Stimulated activated CD8-positive, alpha-beta memory T cell treated with anti-CD3 and anti-CD28 coated beads, Interleukin-15, amount 100 ng/mL, for 4 hours (primary cell): ENCODE measurements at regions not wholly inside any gene's neighbourhood (a gene's known extent, or its start where the extent isn't known, plus 50 kb on each side); places are given as distances from the start of the nearest gene placed in this dataset.
"Not testable (repeated sequence)": the region's sequence is repeated elsewhere in the genome, so short reads cannot be mapped to it uniquely, and the experiment has no call there.

Experiments
- DNase-seq, 2 donors: peaks; one replicate each; pipeline ENCODE4 v3.0.0-alpha.2; 2020; ENCODE audit warnings: low read depth in 2 of 2

DNA sequence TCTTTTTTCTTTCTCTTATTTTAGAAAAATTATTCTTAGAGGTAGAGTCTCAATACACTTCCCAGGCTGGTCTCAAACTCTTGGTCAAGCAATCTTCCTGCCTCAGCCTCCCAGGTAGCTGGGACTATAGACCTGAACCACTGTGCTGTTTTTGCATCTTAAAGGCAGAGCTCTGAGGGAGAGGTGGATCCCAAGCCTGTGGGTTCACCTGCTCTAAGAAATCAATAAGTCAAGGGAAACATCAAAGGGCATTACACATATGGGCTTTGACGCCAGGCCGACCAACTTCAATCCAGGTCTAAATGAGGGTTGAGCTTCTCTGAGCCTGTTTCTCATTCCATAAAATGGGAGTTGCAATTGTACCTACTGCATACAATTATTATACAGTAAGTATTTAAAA is 223.9 kb downstream of the LY86 start:
- DNase-seq, result no peak

DNA sequence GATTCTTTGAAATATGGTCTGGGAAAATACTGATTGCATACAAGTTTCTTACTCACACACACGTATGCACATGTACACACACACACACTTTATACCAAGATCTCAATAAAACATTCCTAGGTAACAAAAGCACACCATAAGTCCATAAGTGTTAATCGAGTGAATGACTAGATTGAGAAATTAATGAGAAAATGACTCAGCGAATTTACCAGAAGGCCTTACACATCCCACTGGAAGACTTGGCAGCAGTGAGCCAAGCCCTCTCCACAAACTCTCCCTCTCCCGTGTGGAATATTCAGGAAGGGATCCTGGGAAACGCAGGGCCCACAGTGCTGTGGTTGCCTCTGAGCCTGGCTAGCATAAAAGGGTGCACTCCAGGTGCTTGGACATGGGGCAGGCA is 227.2 kb downstream of the LY86 start:
- DNase-seq, result no peak

DNA sequence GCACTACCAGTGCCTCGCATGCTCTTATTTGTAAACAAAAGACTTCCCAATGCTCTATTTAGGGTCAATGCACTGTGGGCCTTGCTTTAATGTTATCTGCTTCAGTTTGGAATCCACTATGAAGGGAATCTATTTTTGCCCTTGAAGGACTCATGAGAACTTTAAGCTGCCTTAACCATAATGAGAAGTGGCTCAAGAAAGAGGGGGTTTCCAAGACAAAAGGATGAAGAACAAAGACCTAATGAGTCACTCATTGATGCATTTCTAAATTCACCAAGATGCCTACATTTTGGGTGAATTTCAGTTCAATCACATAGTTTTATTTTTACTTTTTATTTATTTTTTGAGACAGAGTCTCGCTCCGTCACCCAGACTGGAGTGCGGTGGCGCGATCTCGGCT is 228.2 kb downstream of the LY86 start:
- DNase-seq, result no peak

DNA sequence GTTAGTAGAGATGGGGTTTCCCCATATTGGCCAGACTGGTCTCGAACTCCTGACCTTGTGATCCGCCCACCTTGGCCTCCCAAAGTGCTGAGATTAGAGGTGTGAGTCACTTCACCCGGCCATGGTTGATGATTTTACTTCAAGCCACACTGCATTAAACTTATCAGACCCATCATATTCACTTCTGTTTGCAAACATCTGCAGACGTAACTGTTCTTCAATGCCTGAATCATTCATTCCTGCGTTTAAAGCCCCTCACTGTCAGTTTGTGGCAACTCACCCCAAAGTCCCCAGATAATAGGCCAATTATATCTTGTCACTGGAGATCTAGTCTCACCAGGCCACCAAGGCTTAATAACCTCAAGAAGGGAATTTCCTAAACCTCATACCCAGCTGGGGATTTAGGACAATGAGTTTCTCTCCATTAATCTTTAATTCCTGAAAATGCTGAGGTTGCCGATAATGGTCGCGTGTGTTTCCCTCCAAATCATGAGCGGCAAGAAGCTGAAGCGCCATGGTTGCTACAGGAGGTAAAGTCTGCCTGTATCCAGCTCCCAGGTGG is 229.6 kb downstream of the LY86 start:
- no peak for DNase-seq

DNA sequence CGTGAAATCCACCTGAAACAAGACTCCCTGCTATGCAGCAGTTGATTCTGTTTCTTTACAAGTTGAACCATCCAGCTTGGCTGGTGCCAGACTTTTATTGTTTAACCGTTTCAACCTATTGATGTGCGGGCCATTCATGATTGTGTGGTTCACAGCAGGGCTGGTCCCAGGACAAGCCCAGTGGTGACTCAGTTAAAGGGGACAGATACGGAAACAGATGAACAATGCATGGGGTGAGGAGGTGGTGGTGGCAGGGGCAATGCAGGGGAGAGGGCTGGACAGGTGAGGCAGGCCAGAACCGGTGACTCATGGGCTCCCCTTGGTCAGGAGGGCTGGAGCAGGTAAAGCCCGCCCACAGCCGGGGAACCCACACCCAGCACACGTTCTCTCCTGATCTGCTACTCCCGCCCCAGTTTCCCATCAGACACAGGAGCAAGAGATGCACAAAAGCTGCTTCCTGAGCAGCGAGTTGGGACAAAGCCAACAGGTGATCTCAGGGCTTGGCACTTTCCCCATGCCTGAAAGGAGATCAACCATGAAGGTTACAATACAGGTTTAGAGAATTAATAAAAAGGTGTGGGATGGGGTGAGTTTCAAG is 232.2 kb downstream of the LY86 start:
- no peak for DNase-seq

DNA sequence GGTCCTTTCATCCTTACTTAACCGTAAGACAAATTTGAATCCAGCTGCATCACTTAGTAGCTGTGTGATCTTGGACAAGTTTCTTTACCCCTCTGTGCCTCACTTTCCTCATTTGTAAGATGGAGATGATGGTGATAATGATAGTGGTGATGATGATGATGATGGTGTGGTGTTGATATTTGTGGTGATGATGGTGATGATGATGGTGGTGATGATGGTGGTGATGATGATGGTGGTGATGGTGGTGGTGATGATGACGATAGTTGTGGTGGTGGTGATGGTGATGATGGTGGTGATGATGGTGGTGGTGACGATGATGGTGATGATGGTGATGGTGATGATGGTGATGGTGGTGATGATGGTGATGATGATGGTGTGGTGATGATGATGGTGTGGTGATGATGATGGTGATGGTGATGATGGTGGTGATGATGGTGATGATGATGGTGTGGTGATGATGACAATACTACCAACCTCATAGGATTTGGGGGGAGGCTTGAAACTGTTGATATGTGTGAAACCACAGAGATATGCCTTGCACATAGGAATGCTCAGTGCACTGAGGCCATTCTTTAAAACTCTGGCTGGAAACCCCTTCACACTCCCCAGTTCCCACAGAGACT is 233.2 kb downstream of the LY86 start:
- DNase-seq, result no peak

DNA sequence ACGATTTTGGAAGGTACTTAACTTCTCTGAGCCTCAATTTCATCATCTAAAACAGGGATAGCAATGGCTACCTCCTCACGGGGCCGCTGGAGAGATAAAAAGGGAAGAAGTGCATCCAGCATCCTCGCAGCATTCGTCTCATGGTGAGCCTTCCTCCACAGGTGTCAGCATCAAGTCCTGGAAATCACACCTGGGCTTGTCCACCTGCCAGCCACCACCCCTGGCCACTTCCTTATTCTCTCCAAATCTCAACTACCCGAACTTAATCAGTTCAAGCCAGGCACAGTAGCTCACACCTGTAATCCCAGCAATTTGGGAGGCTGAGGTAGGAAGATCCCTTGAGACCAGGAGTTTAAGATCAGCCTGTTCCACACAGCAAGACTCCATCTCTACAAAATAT is 234.5 kb downstream of the LY86 start:
- DNase-seq, result no peak

DNA sequence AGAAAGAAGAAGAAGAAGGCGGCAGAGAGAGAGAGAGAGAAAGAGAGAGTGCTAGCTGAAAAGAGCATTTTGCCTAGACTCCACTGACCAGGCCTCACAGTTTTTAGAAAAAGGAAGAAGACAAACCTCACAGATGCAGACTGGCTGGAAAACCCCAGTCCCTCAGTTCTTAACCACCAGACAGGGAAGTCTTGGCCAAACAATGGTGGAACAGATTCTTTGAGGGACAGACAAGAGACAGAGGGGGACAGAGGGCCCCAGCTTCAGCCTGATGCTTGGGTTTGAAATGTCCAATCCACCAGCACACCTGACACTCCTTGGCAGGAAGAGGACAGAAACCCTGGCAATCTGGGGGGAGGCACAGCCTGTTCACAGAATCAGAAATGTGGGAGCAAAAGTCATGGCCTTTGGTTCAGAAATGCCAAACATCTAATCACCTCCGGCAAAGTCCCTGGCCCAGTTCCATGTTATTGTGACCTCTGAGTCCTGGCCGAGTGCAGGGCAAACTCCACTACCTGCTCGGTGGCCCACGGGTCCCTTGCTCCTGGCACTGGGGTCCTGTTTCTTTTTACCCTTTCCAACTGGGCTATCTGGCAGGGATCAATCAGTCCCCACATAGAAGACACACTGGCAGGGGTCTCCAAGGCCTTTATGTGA is 235.2 kb downstream of the LY86 start:
- no peak for DNase-seq

DNA sequence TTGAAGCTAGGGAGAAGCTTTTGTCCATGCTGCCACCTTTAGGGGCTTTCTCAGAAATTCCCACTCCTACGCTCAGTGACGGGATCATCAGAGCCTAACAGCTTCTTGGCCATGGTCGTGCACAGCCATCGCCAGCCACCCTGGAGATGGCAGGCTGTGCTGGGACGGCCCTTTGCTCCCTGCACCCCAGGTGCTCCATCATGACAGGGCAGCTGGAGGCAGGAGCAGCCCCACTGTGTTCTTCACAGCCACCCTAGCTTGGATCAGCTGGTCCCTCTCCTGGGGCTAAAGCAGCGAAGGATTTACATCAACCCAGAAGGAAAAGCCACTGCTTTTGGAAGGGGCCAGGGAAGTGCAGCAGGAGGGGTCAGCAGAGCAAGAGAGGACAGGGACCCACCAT is 235.9 kb downstream of the LY86 start:
- no peak for DNase-seq

DNA sequence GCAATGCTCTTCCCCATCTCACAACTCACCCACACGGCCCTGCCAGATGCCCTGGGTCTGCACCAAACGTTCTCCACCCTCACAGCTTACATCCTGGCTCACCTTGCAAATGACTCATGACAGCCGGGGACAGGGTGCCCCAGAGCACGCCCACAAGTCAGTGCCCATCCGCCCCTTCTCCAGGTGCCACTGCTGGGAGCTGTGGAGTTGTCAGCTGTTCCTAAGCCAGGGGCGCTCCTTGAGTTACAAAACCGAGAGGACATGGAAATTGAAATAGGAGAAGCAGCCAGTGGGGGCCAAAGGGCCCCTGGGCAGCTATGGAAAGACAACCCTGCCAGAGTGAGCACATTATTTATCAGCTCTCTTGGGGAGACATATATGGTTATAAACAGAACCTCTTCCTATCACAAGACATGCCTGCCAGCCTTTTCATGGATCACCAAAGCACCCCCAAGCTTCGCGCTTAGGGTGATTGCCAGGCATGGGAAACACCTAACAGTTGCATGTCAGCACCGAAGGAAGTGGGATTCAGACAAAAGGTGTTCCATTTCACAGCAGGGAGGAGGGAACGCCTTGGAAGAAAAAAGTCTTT is 236.8 kb downstream of the LY86 start:
- DNase-seq, result no peak

DNA sequence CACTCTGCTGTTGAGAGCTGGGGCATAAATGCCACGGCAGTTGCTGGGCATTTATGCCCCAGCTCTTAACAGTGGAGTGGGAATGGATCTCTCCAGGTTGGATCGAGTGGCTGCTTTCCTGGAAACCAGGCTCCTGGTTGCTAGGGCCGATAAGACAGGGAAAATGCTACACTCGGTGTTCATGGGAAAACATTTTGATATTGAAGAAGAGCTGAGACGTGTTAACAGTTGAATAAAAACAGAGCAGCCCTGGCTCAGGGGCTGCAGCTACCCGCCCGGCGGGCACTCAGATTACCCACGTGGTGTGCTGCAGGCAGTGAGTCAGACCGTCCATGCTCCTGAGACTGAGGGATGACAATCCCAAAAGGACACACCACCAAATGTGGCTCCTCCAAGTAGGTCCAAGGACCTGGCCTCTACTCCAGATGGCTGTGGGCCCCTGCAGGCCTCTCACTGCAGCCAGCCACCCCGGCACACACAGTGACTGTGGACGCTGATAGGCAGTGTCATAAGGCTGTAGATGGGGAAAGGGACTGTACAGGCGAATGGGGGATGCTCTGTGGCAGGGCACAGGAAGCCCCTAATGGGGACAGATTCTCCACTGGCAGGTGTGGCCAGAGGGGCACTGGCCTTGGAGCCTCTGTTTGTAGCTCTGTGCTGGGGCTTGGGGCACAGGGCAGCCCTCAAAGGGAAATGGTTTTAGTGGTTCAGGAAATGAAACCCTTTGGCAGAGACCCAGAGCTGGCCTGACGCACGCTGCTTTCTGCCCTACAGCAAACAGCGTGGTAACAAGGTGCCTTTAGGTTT is 237.8 kb downstream of the LY86 start:
- DNase-seq, result no peak

DNA sequence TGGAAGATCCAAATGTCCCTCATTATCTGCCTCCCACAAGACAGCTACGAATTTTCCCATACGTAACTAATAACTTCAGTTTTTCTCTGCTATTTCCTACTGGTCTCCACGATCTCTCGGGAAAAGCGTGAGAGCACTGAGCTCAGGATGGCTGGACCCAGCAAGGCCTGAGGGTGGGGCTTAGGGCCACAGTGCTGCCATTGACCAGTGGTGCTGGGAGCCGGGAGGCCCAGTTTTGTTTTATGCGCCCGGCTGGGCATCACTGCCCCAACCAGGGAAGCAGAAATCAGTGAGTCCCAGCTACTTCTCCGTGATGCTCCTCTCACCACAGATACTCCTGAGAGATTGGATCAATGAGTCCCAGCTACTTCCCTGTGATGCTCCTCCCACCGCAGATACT is 238.4 kb downstream of the LY86 start:
- no peak for DNase-seq

DNA sequence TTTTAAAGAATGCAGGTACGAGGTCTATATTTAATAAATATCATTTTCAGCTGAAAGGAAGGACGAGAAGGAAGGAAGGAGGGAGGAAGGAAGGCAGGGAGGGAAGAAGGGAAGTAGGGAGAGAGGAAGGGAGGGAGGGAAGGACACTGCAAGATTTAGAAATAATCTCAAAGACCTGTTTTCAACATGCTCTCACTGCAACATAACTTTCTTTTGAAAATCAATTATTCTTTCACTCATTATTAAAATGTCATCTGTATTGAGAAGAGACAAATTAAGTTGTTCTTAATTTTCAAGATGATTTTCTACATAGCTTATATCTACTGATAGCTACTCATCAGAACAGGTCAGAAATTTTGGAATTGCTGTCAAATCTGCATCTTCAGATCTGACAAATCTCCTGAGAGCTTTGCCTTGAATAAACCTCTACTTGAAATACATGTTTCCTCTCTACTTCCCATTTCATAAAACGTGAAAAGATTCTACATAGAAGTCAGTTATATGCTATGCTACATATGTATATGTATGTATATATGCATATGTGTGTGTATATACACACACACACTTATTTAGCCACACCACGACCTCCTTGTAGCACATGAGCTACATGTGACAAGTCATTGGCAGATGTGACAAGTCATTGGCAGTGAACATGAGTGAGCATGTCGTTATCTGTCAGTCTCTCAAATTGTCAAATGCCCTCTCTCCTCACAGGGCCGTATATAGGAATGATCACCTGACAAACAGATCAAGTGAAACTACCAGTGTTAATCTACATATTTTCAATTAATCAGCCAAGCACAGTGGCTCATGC is 241.6 kb downstream of the LY86 start:
- no peak for DNase-seq

DNA sequence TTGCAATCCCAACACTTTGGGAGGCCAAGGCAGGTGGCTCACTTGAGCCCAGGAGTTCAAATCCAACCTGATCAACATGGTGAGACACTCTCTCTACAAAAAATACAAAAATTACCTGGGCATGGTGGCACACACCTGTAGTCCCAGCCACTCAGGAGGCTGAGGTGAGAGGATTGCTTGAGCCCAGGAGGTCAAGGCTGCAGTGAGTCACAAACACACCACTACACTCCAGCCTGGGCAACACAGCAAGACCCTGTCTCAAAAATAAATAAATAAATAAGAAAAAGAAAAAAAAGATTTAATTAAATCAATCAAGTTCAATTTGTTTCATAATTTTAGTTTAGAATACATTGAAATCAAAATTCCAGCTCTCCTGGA is 242.2 kb downstream of the LY86 start:
- DNase-seq, result not testable (repeated sequence)

DNA sequence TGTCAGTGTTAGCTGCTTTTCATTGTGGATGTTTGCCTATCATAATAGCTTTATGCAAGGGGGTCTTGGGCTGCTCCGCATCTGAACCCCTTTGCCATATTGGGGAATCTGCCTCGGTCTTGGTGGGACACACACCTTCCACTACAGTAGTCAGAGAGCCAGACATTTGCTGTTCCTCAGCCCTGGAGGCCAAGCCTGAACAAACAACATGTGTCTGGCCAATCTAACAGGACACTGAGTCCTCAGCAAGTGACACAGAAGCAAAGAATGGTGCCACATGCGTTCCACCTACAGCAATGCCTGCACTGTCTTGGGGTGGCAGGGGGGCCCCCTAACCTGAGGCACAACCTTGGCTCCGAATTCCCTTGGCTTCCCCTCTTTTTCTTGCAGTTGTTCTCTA is 243.9 kb downstream of the LY86 start:
- DNase-seq, result no peak

DNA sequence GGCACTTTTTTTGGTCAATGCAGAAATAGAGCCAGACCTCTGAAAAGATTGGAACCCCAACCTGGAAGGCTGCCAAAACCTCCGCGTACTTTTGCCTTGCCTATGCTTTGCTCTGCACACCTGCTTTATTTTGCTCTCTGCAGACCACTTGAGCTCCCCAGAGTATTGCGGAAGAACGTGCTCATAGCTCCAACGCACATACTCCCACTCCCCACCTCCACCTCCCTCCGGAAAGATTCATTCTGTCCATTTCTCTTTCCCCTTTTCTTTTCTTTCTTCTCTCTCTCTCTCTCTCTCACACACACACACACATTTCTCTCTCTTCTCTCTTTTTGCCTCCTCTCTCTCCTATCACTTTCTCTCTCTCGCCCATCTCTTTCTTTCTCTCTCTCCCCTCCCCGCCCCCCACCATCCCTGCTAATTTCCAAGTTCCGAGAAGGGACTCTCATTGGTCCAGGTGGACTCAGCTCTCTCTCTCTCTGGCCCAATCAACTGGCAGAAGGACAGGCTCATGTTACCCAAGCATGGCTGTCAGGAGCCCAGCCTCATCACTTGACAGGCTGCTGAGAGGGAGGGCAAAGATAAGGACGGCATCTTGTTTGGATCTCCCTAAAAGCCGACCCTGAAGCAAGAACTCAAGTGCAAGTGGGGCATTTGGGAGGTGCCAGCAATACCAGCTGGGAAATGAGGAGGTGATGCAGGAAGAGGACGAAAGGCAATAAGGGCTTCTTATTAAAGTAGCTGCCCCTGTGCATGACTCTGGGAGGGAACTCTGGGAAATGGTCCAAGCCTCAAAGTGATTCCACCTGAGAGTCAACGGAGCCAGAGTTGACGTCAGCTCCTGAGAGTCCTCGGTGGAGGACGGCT is 246.1 kb downstream of the LY86 start:
- no peak for DNase-seq

DNA sequence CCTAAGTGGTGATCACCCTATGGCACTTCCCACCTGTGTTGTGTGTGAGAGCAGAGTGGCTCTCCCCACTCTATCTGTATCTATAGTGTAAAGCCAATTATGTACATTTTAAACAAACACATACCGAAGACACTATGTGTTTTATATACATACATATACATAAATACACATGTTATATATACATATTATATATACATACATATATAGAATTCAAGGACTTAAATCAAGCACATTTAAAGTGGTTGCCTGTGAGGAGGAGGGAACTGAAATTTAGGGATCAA is 246.6 kb downstream of the LY86 start:
- DNase-seq, result no peak

DNA sequence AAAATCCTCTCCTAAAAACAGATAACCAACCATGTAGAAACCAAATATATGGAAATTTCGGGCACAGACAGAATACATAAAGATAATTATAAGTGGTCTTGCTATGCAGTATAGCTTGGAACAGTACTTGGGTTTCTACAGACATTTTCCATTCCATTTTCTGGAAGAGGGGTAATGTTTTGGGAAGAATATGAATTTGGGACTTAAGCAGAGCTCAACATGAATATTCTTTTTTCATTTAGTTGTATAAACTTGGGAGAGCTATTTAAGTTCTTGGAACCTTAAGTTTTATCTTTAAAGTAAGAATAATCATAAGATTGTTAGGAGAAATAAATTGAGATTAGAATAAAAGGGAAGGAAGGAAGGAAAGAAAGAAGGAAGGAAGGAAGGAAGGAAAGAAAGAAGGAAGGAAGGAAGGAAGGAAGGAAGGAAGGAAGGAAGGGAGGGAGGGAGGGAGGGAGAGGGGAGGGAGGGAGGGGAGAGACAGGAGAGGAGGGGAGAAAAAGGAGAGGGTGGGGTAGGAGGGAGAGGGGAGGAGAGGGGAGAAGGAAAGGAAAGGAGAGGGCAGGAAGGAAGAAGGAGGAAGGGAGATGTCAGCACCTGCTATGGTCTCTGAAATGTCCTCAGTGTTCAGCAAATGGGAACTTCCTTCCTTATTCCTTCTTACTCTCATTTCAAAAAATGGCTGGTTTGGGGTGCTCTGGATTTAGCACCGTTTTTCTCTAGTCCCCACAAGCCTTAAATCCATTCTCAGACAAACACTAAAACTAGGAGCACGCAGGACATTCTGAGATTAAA is 248.3 kb downstream of the LY86 start:
- DNase-seq, result no peak

DNA sequence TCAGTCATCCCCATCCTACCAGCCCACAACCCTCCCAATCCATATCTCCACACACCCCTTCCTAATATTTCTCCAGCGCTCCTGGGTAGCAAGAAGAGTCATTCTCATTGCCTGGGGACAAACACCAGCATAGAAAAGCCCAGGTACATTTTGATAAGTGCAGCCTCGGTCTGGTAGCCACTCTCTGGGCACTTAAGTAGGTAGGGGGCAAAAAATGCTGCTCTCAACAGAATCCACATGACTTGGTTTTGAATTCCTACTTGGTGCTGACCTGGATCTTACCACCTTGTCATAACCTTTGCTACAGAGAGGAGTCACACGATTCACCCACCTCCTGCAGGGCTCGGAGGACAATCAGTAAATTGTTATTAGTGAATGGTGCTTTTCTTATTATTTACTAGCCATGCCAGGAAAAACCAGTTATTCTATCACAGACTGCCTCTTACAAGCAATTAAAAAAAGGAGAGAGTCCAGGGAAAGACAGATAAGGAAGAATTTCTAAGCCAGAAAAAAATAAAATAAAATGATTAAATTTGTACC is 249.1 kb downstream of the LY86 start:
- no peak for DNase-seq
